8988T (cell line): ENCODE measurements at regions not wholly inside any gene's neighbourhood (a gene's known extent, or its start where the extent isn't known, plus 50 kb on each side); places are given as distances from the start of the nearest gene placed in this dataset.
"Not testable (repeated sequence)": the region's sequence is repeated elsewhere in the genome, so short reads cannot be mapped to it uniquely, and the experiment has no call there.

Experiments used
- DNase-seq: peaks from one replicate; pipeline ENCODE4 v3.0.0; 2011

GRCh38 chr5:155530046-155530445, 516.5 kb downstream of the KIF4B start:
- DNase-seq, result no peak

DNA sequence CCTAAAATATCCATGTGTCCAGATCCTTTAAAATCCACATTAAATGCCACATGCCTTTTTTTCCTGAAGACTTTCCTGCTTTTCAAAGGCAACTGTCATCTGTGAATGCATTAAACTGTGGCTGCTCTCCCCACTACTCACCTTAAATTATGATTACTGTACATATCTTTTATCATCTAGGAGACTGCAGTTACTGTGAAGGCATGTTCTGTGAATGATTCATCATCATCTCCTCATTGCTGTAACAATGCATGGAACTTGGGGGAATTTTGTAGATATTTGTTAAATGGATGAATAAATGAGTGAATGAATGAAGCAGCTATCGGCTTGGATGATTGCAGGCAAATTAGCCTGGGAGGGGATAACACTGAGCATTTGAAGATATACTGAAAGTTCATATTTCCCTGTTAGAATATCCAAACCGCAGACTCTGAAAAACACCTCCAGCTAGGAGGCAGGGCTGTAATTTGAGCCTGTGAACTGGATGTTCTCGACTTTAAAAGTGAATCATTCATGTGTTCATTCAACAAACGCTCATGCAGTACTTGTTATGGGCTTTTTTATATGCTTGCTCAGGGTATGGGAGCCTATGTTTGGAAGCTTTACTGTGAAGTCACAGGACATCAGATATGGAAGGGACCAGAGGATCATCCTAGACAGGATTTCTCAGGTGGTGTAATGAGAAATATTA, 519.2 kb downstream of the KIF4B start:
- DNase-seq, result no peak

- no peak for DNase-seq
These were observed 526.5 kb downstream of the KIF4B start for GRCh38 chr5:155540000-155540595.

DNA sequence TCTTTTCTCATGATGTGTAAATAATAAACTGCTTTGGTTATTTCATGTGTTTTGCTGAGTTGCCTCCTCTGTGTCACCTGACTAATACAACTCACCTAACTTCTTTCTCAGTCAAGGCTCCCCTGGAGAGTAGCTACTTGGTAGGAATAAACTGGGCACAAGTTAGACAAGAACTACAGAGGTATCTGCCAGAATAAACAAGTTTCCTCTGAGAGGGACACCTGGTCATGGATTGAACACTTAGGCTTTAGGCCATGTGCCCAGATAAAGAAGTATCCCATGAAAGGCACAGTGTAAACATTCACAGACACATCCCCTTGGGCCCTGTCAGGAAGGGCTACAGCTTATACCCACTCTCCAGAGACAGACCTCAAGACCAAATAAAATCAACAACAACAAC, 532.5 kb downstream of the KIF4B start:
- DNase-seq, result no peak

- DNase-seq, result no peak
These were observed 540.9 kb downstream of the KIF4B start for GRCh38 chr5:155554500-155554899.

DNA sequence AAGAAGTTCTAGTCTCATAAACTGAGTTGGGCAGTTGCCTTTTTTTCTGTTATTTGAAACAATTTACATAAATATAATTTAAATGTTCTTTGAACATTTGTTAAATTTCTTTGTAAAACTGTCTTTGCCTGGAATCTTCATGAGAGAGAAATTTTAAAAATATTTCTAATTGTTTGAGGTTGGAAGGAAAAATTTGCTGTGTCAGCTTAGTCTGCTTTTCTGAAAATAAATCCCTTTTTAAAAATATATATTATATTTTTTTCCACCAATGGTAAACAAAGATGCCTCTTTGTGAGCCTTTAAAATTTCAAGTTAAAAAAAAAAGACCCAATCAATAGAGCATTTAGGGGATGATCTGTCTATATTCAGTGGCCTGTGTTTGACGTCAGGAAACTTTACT, 542.7 kb downstream of the KIF4B start:
- no peak for DNase-seq

- no peak for DNase-seq
These were observed 543.1 kb downstream of the KIF4B start for GRCh38 chr5:155556700-155557099.

- no peak for DNase-seq
These were observed 548.6 kb downstream of the KIF4B start for GRCh38 chr5:155562158-155562557.

DNA sequence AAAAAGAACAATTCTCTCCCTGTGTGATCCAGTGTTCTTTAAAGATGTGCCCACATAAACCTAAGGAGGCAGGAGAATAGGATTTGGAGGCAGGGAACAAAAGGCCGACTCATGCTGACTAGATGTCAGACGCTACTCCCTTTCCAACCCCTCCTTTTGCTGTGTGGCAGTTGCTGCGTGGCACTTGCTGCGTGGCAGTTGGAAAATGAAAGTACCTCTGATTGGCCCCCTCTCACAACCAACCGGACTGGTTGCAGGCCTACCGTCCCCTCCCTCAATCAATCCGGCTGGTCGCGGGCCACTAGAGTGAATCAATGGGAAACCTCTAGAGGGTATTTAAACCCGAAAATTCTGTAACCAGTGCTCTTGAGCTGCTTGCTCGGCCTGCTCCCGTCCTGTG, 551.0 kb downstream of the KIF4B start:
- DNase-seq, result no peak

- no peak for DNase-seq
These were observed 562.3 kb downstream of the KIF4B start for GRCh38 chr5:155575861-155576260.

- not testable (repeated sequence) for DNase-seq
These were observed 573.3 kb downstream of the KIF4B start for GRCh38 chr5:155586808-155587207.

- DNase-seq, result no peak
These were observed 573.9 kb downstream of the KIF4B start for GRCh38 chr5:155587458-155587857.

GRCh38 chr5:155591273-155591672, 577.7 kb downstream of the KIF4B start:
- DNase-seq, result no peak

DNA sequence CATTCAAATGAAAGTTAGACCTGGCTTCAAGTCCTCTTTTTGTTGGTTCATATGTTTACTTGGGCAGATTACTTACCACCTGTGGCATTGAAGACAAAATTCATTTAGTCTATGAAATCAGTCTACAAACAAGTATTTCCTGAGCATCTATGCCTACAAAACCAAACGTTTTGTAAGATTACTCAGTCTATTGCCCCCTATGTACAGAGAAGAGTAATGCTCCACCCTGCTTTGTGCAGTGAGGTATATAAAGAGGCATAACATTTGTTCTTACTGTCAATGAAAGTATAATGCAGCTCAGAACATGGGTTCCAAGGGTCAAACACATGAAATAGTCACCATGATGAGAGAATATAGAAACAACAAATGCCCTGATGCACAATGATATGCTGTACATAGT, 580.7 kb downstream of the KIF4B start:
- DNase-seq, result no peak

DNA sequence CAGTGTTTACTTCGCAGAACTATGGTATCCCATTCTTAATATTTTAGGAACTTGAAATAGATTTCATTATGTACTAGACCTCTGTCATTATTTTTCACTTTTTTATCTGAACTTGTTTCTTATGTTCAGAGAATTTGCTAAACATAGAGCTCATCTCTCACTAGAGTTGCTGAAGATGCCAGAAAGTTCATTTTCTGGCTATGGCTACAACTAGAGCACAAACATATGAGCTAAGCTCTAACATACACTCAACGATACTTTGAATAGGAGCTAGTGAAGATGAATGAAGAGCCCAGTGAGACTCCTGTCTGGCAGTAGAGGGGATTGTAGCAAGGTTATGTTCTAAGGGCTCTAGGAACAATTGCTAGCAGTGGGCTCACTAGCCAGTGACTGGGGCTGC, 582.2 kb downstream of the KIF4B start:
- no peak for DNase-seq

DNA sequence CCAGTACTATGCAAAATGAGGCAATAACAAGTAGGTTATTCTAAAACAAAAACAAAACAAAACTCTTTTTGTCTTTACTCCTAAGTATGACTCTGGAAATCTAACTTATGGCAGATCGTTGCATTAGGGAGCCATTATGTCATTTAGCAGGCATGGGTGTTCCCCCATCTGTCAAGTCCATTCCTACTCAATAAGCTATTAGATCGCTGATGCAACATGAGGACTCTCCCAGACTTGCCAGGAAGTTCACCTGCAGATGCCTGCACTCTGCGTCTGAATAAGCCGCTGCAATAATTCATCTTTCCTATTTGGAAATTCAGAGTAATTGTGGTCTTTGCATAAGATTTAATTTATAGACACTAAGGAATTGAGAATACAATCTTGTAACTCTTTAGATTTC, 585.0 kb downstream of the KIF4B start:
- no peak for DNase-seq

DNA sequence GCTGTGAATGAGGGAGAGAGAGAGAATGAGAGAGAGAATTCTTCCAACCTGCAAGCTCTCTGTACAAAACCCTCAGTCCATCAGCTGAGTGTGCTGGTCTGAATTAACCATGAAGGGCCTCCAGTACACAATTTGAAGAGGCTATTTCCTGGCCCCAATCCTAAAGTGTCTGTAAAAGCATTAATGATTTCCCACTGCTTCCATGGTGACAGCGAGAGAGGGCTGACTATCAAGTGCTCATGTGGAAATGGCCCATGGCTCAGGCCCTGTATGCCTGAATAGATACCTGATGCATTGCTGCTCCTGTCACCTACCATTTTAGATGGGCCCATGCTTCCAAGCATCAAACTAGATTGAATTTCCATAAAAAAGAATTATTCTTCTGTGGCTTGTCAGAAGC, 592.4 kb downstream of the KIF4B start:
- DNase-seq, result no peak

- DNase-seq, result no peak
These were observed 603.3 kb downstream of the KIF4B start for GRCh38 chr5:155616779-155617392.

- DNase-seq, result no peak
These were observed 606.1 kb downstream of the KIF4B start for GRCh38 chr5:155619688-155620087.

DNA sequence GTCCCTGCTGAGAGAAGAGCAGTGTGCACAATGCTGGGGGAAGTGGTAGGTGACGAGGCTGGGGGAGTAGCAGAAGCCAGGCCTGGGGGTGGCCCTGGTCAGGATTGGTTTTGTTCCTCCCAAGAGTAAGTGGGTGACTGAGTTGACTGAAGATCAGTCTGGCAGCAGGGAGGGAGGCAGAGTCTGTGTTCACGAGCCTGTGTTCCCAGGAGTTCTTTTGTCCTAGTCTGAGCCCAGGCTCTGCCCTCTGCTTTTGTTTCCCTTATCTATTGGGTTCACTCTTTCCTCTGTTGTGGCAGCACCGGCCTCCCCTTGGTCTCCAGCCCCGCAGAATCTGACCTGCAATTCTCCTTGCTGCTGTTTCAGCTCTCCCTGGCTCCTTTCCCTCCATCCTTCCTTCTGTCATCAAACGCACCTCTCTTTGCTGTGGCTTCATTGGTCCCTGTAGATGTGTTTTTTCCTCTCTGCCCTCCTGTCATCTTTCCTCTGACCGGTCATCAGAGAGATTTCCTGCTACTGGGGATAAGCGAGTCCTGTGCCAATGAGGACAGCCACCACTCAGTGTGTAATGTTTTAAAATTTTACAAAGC, 607.4 kb downstream of the KIF4B start:
- no peak for DNase-seq

DNA sequence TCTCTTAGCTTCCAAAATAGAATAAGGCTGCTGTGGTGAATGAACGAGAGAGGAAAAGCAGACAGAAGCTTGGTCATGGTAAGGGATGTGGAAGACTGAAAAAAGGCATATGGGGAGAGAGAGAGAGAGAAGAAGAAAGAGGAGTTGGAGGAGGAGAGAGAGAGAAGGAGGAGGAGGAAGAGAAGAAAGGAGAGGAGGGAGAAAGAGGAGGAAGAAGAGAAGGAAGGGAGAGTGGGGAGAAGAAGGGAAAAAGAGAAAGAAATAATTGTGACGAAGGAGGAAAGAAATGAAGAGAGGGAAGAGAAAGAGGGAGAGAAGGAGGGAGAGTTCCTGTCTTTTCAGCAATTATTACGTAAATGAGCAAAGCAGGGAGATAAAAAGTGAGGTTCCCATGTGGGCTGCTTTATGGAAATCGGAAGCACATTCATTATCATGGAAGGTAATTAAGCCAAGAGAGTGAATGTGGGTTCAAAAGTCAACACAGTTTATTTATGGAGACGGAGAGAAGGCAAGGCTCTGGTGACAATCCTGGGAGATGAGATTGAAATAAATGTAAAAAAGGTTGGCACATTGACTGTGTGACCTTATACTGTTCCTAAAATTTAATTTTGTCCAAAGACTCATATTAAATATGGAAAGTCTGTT, 611.2 kb downstream of the KIF4B start:
- no peak for DNase-seq

- no peak for DNase-seq
These were observed 611.8 kb downstream of the KIF4B start for GRCh38 chr5:155625315-155625714.

DNA sequence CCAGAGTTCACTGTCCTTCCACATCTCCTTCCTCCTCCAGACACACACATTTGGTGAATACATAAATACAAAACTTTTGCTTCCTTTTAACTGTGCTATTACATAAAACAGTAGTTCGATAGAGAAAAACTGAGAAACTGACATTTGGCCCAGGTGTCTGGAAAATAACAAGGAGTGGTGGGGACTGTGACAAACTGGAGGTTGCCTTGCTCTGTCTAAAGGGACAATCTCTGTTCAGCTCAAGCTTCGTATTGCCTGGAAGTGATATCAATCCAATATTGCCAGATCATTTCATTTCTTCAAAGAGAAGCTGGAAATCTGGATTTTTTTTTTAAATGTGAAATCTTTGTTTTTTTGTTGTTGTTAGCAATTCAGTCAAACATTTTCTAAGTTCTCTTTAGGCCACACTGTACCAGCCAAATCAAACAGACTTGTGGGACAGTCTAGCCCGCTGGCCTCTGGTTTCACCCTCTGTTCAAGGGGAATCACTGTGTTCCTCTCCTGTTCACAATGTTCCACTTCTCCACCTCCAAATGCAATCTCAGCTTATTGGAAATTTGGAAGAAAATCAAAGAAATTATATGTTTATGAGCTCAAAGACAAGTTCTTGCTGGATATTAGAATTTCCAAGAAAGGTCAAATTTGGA, 612.5 kb downstream of the KIF4B start:
- DNase-seq, result no peak
